IMR-90 (cell line): ENCODE measurements at regions not wholly inside any gene's neighbourhood (a gene's known extent, or its start where the extent isn't known, plus 50 kb on each side); places are given as distances from the start of the nearest gene placed in this dataset.

Source experiments
- FOS ChIP-seq: fragments of 150-350 bp; IDR thresholded peaks from 2 replicates; pipeline ENCODE4 v1.6.1; 2016; ENCODE audit warnings: low read depth, low read length
- MXI1 ChIP-seq: IDR thresholded peaks from 2 replicates; pipeline ENCODE4 v1.6.1; 2012; ENCODE audit warnings: low read depth, mild to moderate bottlenecking, low read length, moderate library complexity, borderline replicate concordance
- POLR2A ChIP-seq: IDR thresholded peaks from 2 replicates; pipeline ENCODE4 v1.6.1; 2012; ENCODE audit warnings: mild to moderate bottlenecking, low read depth, low read length
- USF2 ChIP-seq: fragments of 150-350 bp; IDR thresholded peaks from 2 replicates; pipeline ENCODE4 v1.6.1; 2017; ENCODE audit warnings: mild to moderate bottlenecking, antibody characterized with exemption, low read length, low read depth
- TF ChIP-seq, protein P1 (sequence below): conservative IDR thresholded peaks from 2 replicates; pipeline ENCODE4 v1.5.1; 2012; ENCODE audit warnings: mild to moderate bottlenecking, low read depth, low read length, improper control_type of control experiment

- TF ChIP-seq, protein P1, sequence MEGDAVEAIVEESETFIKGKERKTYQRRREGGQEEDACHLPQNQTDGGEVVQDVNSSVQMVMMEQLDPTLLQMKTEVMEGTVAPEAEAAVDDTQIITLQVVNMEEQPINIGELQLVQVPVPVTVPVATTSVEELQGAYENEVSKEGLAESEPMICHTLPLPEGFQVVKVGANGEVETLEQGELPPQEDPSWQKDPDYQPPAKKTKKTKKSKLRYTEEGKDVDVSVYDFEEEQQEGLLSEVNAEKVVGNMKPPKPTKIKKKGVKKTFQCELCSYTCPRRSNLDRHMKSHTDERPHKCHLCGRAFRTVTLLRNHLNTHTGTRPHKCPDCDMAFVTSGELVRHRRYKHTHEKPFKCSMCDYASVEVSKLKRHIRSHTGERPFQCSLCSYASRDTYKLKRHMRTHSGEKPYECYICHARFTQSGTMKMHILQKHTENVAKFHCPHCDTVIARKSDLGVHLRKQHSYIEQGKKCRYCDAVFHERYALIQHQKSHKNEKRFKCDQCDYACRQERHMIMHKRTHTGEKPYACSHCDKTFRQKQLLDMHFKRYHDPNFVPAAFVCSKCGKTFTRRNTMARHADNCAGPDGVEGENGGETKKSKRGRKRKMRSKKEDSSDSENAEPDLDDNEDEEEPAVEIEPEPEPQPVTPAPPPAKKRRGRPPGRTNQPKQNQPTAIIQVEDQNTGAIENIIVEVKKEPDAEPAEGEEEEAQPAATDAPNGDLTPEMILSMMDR: no peak
- TF ChIP-seq USF2: no peak
- TF ChIP-seq MXI1: no peak
- TF ChIP-seq FOS: no peak
- no peak for TF ChIP-seq POLR2A
Observed at GRCh38 chr18:39191931-39192330, 1626.3 kb upstream of the CELF4 start.
